Mesenchymal stem cell (in vitro differentiated cells and primary cell): ENCODE measurements at regions not wholly inside any gene's neighbourhood (a gene's known extent, or its start where the extent isn't known, plus 50 kb on each side); places are given as distances from the start of the nearest gene placed in this dataset.

Experiments used
- DNase-seq: peaks from one replicate; pipeline ENCODE4 v3.0.0-alpha.2; 2013
- H2AFZ ChIP-seq: one replicate; pipeline ENCODE4 v1.6.1; 2013; ENCODE audit warnings: low read depth, mild to moderate bottlenecking, control low read depth, inconsistent platforms, low read length, moderate library complexity
- H2AK5ac ChIP-seq: 2 replicates; pipeline ENCODE4 v1.6.1; 2013; ENCODE audit warnings: low read length, moderate library complexity, mild to moderate bottlenecking, inconsistent platforms; ENCODE audit not compliant: severe bottlenecking
- H2BK120ac ChIP-seq: one replicate; pipeline ENCODE4 v1.6.1; 2013; ENCODE audit warnings: low read depth, mild to moderate bottlenecking, inconsistent platforms, low read length, moderate library complexity
- H2BK12ac ChIP-seq, 2 experiments: one replicate each; pipeline ENCODE4 v1.6.1; 2013; ENCODE audit warnings: inconsistent platforms in 2 of 2, low read length in 2 of 2, mild to moderate bottlenecking in 2 of 2, moderate library complexity in 2 of 2, control low read depth in 1 of 2
- H2BK15ac ChIP-seq: one replicate; pipeline ENCODE4 v1.6.1; 2013; ENCODE audit warnings: mild to moderate bottlenecking, low read depth, inconsistent platforms; ENCODE audit not compliant: poor library complexity, severe bottlenecking
- H2BK5ac ChIP-seq: 2 replicates; pipeline ENCODE4 v1.6.1; 2013; ENCODE audit warnings: low read depth, mild to moderate bottlenecking, low read length, control low read depth, inconsistent platforms; ENCODE audit not compliant: poor library complexity, severe bottlenecking
- H3K14ac ChIP-seq, 2 experiments: one replicate each; pipeline ENCODE4 v1.6.1; 2013; ENCODE audit warnings: inconsistent platforms in 2 of 2, low read length in 2 of 2, control low read depth in 1 of 2, mild to moderate bottlenecking in 1 of 2, moderate library complexity in 1 of 2
- H3K18ac ChIP-seq, 2 experiments: one replicate each; pipeline ENCODE4 v1.6.1; 2013; ENCODE audit warnings: inconsistent platforms in 2 of 2, low read length in 2 of 2, control low read depth in 1 of 2, low read depth in 1 of 2, mild to moderate bottlenecking in 1 of 2
- H3K23ac ChIP-seq, 2 experiments: one replicate each; pipeline ENCODE4 v1.6.1; 2013; ENCODE audit warnings: inconsistent platforms in 2 of 2, low read length in 2 of 2, mild to moderate bottlenecking in 2 of 2, moderate library complexity in 2 of 2, control low read depth in 1 of 2
- H3K27ac ChIP-seq: 2 replicates; pipeline ENCODE4 v1.5.1; 2013; ENCODE audit warnings: mild to moderate bottlenecking, moderate library complexity, low read length, control low read depth, inconsistent platforms; ENCODE audit not compliant: poor library complexity, severe bottlenecking
- H3K27me3 ChIP-seq, 2 experiments: 2 replicates each; pipeline versions ENCODE4 v1.6.1 to v1.7.0; 2013; ENCODE audit warnings: low read length in 2 of 2, mild to moderate bottlenecking in 2 of 2, moderate library complexity in 2 of 2, control low read depth in 1 of 2, inconsistent platforms in 1 of 2; ENCODE audit not compliant: control insufficient read depth in 1 of 2, insufficient read depth in 1 of 2
- H3K36me3 ChIP-seq, 2 experiments: 2 replicates each; pipeline versions ENCODE4 v1.6.1 to v1.7.0; 2013; ENCODE audit warnings: low read length in 2 of 2, control low read depth in 1 of 2, inconsistent platforms in 1 of 2, low read depth in 1 of 2, mild to moderate bottlenecking in 1 of 2; ENCODE audit not compliant: insufficient read depth in 2 of 2, control insufficient read depth in 1 of 2
- H3K4ac ChIP-seq, 2 experiments: one replicate each; pipeline ENCODE4 v1.6.1; 2013; ENCODE audit warnings: inconsistent platforms in 2 of 2, low read length in 2 of 2, mild to moderate bottlenecking in 2 of 2, moderate library complexity in 2 of 2, control low read depth in 1 of 2, low read depth in 1 of 2
- H3K4me1 ChIP-seq: 2 replicates; pipeline ENCODE4 v1.6.1; 2013; ENCODE audit warnings: low read depth, low read length, control low read depth; ENCODE audit not compliant: control insufficient read depth, insufficient read depth
- H3K4me2 ChIP-seq: 2 replicates; pipeline ENCODE4 v1.6.1; 2013; ENCODE audit warnings: low read length, mild to moderate bottlenecking, inconsistent platforms; ENCODE audit not compliant: poor library complexity, severe bottlenecking
- H3K4me3 ChIP-seq, 2 experiments: 2 replicates each; pipeline versions ENCODE4 v1.5.1 to v1.7.0; 2013; ENCODE audit warnings: low read length in 2 of 2, mild to moderate bottlenecking in 2 of 2, control low read depth in 1 of 2, low read depth in 1 of 2; ENCODE audit not compliant: insufficient read depth in 1 of 2
- H3K79me1 ChIP-seq: replicated peaks from 2 replicates; pipeline ENCODE4 v1.6.1; 2013; ENCODE audit warnings: mild to moderate bottlenecking, control low read depth, low read length, inconsistent platforms; ENCODE audit not compliant: poor library complexity, severe bottlenecking
- H3K9ac ChIP-seq: 2 replicates; pipeline ENCODE4 v1.7.0; 2013; ENCODE audit warnings: mild to moderate bottlenecking, low read length, moderate library complexity
- H3K9me3 ChIP-seq: 2 replicates; pipeline ENCODE4 v1.7.0; 2013; ENCODE audit warnings: mild to moderate bottlenecking, low read length; ENCODE audit not compliant: control insufficient read depth
- H4K8ac ChIP-seq: one replicate; pipeline ENCODE4 v1.6.1; 2013; ENCODE audit warnings: inconsistent platforms, mild to moderate bottlenecking, low read length, moderate library complexity
- H4K91ac ChIP-seq: one replicate; pipeline ENCODE4 v1.6.1; 2013; ENCODE audit warnings: mild to moderate bottlenecking, low read length, inconsistent platforms
- WGBS: methylation state at CpG from one replicate; pipeline ENCODE4 v1.1.7; 2013; ENCODE audit warnings: mixed read lengths; 5-methylcytosine and 5-hydroxymethylcytosine counted together

DNA sequence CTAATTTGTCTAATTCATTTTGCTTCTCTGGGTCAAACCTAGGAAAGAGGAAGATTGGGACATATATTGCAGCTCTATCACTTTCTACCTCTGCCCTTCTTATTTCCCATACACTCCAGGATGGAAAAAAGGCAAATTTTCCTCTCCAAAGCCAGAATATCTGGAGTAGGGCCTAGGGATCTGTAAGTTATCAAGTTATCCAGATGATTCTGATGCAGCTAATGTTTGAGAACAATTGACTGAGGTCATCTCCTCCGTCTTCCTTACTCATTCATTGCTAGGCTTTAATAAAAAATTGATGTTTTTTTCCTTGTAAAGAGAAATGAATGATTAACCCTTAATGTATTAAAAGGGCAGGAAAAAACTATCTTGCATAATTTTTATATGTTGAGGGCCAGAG is 211.9 kb upstream of the GLI3 start:
- Histone ChIP-seq H3K14ac (no peak overlapping the region), H2BK15ac (no peak overlapping the region), H3K4ac (no peak overlapping the region), H4K8ac (no peak overlapping the region), H3K36me3 (no peaks in the 10 kb centered on the region), H3K27ac (no peak overlapping the region), H3K4me3 (no peak overlapping the region), H2AFZ (no peak overlapping the region), H3K23ac (no peak overlapping the region), H3K4me2 (no peak overlapping the region), H2BK12ac (no peak overlapping the region), H3K79me1 (no peaks in the 10 kb centered on the region), H3K27me3 (peaks cover 0 to 8% of the 10 kb centered on the region in 2 experiments), H3K4me1 (no peaks in the 10 kb centered on the region), H2AK5ac (no peak overlapping the region), H3K9ac (no peak overlapping the region), H4K91ac (no peak overlapping the region), H2BK120ac (no peak overlapping the region), H3K18ac (no peak overlapping the region), H2BK5ac (no peak overlapping the region), H3K9me3 (no peaks in the 10 kb centered on the region)
- no CpG with 5 or more reads among the region's 1 CpG for WGBS
- no peak for DNase-seq

DNA sequence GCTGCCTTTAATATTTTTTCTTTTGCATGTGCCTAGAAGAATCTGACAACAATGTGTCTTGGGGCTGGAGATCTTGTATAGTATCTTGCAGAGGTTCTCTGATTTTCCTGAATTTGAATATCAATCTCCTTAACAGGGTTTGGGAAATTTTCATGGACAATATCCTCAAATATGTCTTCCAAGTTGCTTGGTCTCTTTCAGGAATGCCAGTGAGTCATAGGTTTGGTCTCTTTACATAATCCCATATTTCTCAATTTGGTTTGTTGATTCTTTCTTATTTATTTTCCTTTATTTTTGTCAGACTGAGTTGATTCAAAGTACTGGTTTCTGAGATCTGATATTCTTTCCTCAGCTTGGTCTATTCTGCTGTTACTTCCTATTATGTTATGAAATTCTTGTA is 208.7 kb upstream of the GLI3 start:
- peak; percentile 12 for DNase-seq
- Histone ChIP-seq H2BK12ac (no peak overlapping the region), H3K4me3 (no peak overlapping the region), H3K4me2 (no peak overlapping the region), H2AFZ (no peak overlapping the region), H3K79me1 (no peaks in the 10 kb centered on the region), H3K36me3 (no peaks in the 10 kb centered on the region), H3K23ac (no peak overlapping the region), H3K18ac (no peak overlapping the region), H4K91ac (no peak overlapping the region), H4K8ac (no peak overlapping the region), H3K4me1 (no peaks in the 10 kb centered on the region), H3K14ac (no peak overlapping the region), H3K27ac (no peak overlapping the region), H2BK15ac (no peak overlapping the region), H3K9me3 (peaks cover 9% of the 10 kb centered on the region), H3K4ac (no peak overlapping the region), H3K9ac (no peak overlapping the region), H2BK5ac (no peak overlapping the region), H2AK5ac (no peak overlapping the region), H3K27me3 (peaks cover 0 to 8% of the 10 kb centered on the region in 2 experiments), H2BK120ac (no peak overlapping the region)

DNA sequence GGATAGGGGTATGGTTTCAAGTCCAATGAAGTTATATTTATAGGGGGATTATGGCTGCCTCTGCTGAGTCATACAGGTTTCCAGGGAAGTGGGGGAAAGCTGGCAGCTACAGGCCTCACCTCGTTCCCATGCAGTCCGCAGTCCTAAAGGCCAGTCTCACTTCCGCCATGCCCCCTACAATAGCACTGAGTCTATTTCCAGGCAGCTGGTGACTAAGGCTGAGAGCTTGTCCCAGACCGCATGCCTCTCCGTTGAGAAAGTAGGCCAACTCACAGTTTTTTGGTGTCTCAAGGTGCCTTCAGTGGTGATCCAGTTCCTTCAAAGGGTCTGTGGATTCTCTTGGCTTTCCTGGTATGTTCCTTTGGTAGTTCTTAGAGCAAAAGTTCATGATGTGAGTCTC is 203.9 kb upstream of the GLI3 start:
- H3K14ac ChIP-seq: no peak overlapping the region
- H2AK5ac ChIP-seq: no peak overlapping the region
- no peaks in the 10 kb centered on the region for H3K36me3 ChIP-seq
- no peaks in the 10 kb centered on the region for H3K27me3 ChIP-seq
- no peak overlapping the region for H3K27ac ChIP-seq
- H3K9me3 ChIP-seq: peaks cover 25% of the 10 kb centered on the region
- H2BK12ac ChIP-seq: no peak overlapping the region
- no peaks in the 10 kb centered on the region for H3K4me1 ChIP-seq
- H3K4me2 ChIP-seq: no peak overlapping the region
- no peaks in the 10 kb centered on the region for H3K79me1 ChIP-seq
- no peak overlapping the region for H2BK15ac ChIP-seq
- H2AFZ ChIP-seq: no peak overlapping the region
- no peak overlapping the region for H3K9ac ChIP-seq
- H3K18ac ChIP-seq: no peak overlapping the region
- H3K4me3 ChIP-seq: no peak overlapping the region
- H3K4ac ChIP-seq: no peak overlapping the region
- no peak overlapping the region for H2BK5ac ChIP-seq
- H4K91ac ChIP-seq: no peak overlapping the region
- no peak overlapping the region for H4K8ac ChIP-seq
- no peak overlapping the region for H2BK120ac ChIP-seq
- no peak overlapping the region for H3K23ac ChIP-seq
- no peak for DNase-seq
- 82% methylated on average over 5 of the region's 5 CpGs for WGBS

DNA sequence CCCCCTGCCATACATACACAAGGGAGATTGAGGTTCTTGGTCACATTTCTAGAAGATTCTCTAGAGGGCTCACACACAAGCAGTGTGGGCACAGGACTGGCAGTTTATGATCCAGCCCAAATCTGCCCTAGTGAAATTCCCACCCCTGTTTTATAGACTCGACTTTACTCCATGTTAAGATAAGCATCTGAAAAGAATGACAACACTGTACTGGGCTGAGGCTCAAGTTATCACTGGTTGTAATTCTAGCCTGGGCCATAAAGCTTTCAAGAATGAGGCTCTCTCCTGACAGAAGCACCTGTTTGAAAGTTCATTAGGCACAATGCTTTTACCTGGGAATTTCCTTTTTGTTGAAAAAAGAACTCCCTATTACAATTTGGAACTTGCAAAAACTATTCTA is 195.6 kb upstream of the GLI3 start:
- H4K8ac ChIP-seq: no peak overlapping the region
- no peaks in the 10 kb centered on the region for H3K27me3 ChIP-seq
- H3K4me1 ChIP-seq: no peaks in the 10 kb centered on the region
- H3K79me1 ChIP-seq: no peaks in the 10 kb centered on the region
- no peak overlapping the region for H3K27ac ChIP-seq
- H2BK12ac ChIP-seq: no peak overlapping the region
- DNase-seq: no peak
- no peak overlapping the region for H3K4me3 ChIP-seq
- H3K36me3 ChIP-seq: no peaks in the 10 kb centered on the region
- 27% methylated on average over 1 of the region's 1 CpG for WGBS
- H3K4me2 ChIP-seq: no peak overlapping the region
- H3K23ac ChIP-seq: no peak overlapping the region
- no peaks in the 10 kb centered on the region for H3K9me3 ChIP-seq
- H3K14ac ChIP-seq: no peak overlapping the region
- no peak overlapping the region for H4K91ac ChIP-seq
- H2BK5ac ChIP-seq: no peak overlapping the region
- H3K9ac ChIP-seq: no peak overlapping the region
- H3K18ac ChIP-seq: no peak overlapping the region
- H2BK15ac ChIP-seq: no peak overlapping the region
- H3K4ac ChIP-seq: no peak overlapping the region
- H2BK120ac ChIP-seq: no peak overlapping the region
- H2AFZ ChIP-seq: no peak overlapping the region
- H2AK5ac ChIP-seq: no peak overlapping the region
